Esophagus squamous epithelium (tissue), 5 donors: ENCODE measurements at regions not wholly inside any gene's neighbourhood (a gene's known extent, or its start where the extent isn't known, plus 50 kb on each side); places are given as distances from the start of the nearest gene placed in this dataset.
"Not testable (repeated sequence)": the region's sequence is repeated elsewhere in the genome, so short reads cannot be mapped to it uniquely, and the experiment has no call there.

Source experiments
- DNase-seq: peaks from one replicate; lab custom pipeline; 2025; lab: John Stamatoyannopoulos, UW
- H3K27ac ChIP-seq, 4 donors: fragments of 200-600 bp; sonication (generic); one replicate each; pipeline ENCODE4 v1.5.1; 2016 to 2019; ENCODE audit warnings: mild to moderate bottlenecking in 1 of 4
- H3K27me3 ChIP-seq, 4 donors: fragments of 200-600 bp; sonication (generic); 1 replicate in 3 of 4; 2 replicates in 1 of 4; pipeline versions ENCODE4 v1.5.1 to v1.6.0; 2017 to 2021; ENCODE audit warnings: antibody characterized with exemption in 1 of 4
- H3K36me3 ChIP-seq, 3 donors: fragments of 200-600 bp; sonication (generic); one replicate each; pipeline ENCODE4 v1.5.1; 2016 to 2019
- H3K4me1 ChIP-seq, 3 donors: fragments of 200-600 bp; sonication (generic); one replicate each; pipeline ENCODE4 v1.5.1; 2017 to 2019
- H3K4me3 ChIP-seq, 4 donors: fragments of 200-600 bp; sonication (generic); 1 replicate in 3 of 4; 2 replicates in 1 of 4; pipeline ENCODE4 v1.5.1; 2016 to 2019; ENCODE audit warnings: mild to moderate bottlenecking in 2 of 4, moderate library complexity in 1 of 4
- H3K9me3 ChIP-seq, 3 donors: fragments of 200-600 bp; sonication (generic); one replicate each; pipeline ENCODE4 v1.5.1; 2016 to 2019
- CTCF ChIP-seq, 6 experiments: fragments of 450-650 bp in 4 of 6; fragments of 200-600 bp in 2 of 6; sonication (generic) in 2 of 6; IDR thresholded peaks; one replicate each; pipeline ENCODE4 v1.5.1; 2016 to 2019; ENCODE audit warnings: antibody characterized with exemption in 6 of 6, mild to moderate bottlenecking in 4 of 6, moderate library complexity in 4 of 6
- POLR2A ChIP-seq, 4 donors: fragments of 450-650 bp; IDR thresholded peaks; one replicate each; pipeline ENCODE4 v1.6.1; 2017; ENCODE audit warnings: antibody characterized with exemption in 4 of 4, mild to moderate bottlenecking in 4 of 4, moderate library complexity in 3 of 4
- WGBS, 2 donors: methylation state at CpG; one replicate each; pipeline ENCODE4 v1.1.5; 2018; 5-methylcytosine and 5-hydroxymethylcytosine counted together
- intact Hi-C: fragments of 100-400 bp; cut with DNase I; formaldehyde crosslinking; loops from one replicate; pipeline ENCODE4 v1.15.0; 2022
- donor health status: DM: yes; HTN: yes; CAD: no.

- DNase-seq, result no peak
- no peaks in the 10 kb centered on the region for H3K27me3 ChIP-seq
- intact Hi-C loops, result no loop called here
- no peak for TF ChIP-seq CTCF (IDR thresholded peaks at IDR 0.05)
- TF ChIP-seq POLR2A (IDR thresholded peaks at IDR 0.05), result no peak
- no peaks in the 10 kb centered on the region for H3K4me1 ChIP-seq
- no peak overlapping the region for H3K4me3 ChIP-seq
- H3K36me3 ChIP-seq, result no peaks in the 10 kb centered on the region
- WGBS, 2 donors, result 59 to 65% methylated on average over 3 of the region's 3 CpGs
- peaks cover 0 to 1% (median 0%) of the 10 kb centered on the region in 3 donors for H3K9me3 ChIP-seq
- no peak overlapping the region for H3K27ac ChIP-seq
Measured at GRCh38 chr3:110006913-110007312, 669.6 kb upstream of the DPPA4 start.

- WGBS, 2 donors, result 74 to 85% methylated on average over 4 of the region's 4 CpGs
Measured at GRCh38 chr3:110015231-110015963, 678.1 kb upstream of the DPPA4 start.

GRCh38 chr3:110016235-110016815 lies 679.0 kb upstream of the DPPA4 start:
- no peak for DNase-seq

More at GRCh38 chr3:110015231-110015963, 678.1 kb upstream of the DPPA4 start:
- H3K27me3 ChIP-seq, result no peaks in the 10 kb centered on the region
- H3K4me3 ChIP-seq, result no peak overlapping the region
- TF ChIP-seq CTCF (IDR thresholded peaks at IDR 0.05), result no peak
- no peak for TF ChIP-seq POLR2A (IDR thresholded peaks at IDR 0.05)
- no peak overlapping the region for H3K27ac ChIP-seq
- DNase-seq, result no peak
- H3K9me3 ChIP-seq, result no peaks in the 10 kb centered on the region
- H3K36me3 ChIP-seq, result no peaks in the 10 kb centered on the region
- intact Hi-C loops, result no loop called here
- no peaks in the 10 kb centered on the region for H3K4me1 ChIP-seq

GRCh38 chr3:110017304-110017703 lies 680.0 kb upstream of the DPPA4 start:
- no peaks in the 10 kb centered on the region for H3K9me3 ChIP-seq
- TF ChIP-seq POLR2A (IDR thresholded peaks at IDR 0.05), result no peak
- TF ChIP-seq CTCF (IDR thresholded peaks at IDR 0.05), result no peak
- no peaks in the 10 kb centered on the region for H3K36me3 ChIP-seq
- no peak overlapping the region for H3K4me3 ChIP-seq
- DNase-seq, result no peak
- intact Hi-C loops, result no loop called here
- no peaks in the 10 kb centered on the region for H3K27me3 ChIP-seq
- no peak overlapping the region for H3K27ac ChIP-seq
- H3K4me1 ChIP-seq, result no peaks in the 10 kb centered on the region

More at GRCh38 chr3:110016235-110016815, 679.0 kb upstream of the DPPA4 start:
- Histone ChIP-seq H3K4me3 (no peak overlapping the region), H3K36me3 (no peaks in the 10 kb centered on the region), H3K27ac (no peak overlapping the region), H3K9me3 (no peaks in the 10 kb centered on the region), H3K4me1 (no peaks in the 10 kb centered on the region), H3K27me3 (no peaks in the 10 kb centered on the region)
- intact Hi-C loops, result no loop called here
- TF ChIP-seq CTCF (IDR thresholded peaks at IDR 0.05), result no peak
- TF ChIP-seq POLR2A (IDR thresholded peaks at IDR 0.05), result no peak
- 49 to 54% methylated on average over 3 of the region's 3 CpGs for WGBS, 2 donors

GRCh38 chr3:110021659-110022058 lies 684.3 kb upstream of the DPPA4 start:
- H3K9me3 ChIP-seq, result no peaks in the 10 kb centered on the region
- 20 to 58% methylated on average over 1 of the region's 1 CpG for WGBS, 2 donors
- intact Hi-C loops, result no loop called here
- no peaks in the 10 kb centered on the region for H3K4me1 ChIP-seq
- H3K27me3 ChIP-seq, result no peaks in the 10 kb centered on the region
- no peak for DNase-seq
- no peak overlapping the region for H3K27ac ChIP-seq
- no peak overlapping the region for H3K4me3 ChIP-seq
- TF ChIP-seq CTCF (IDR thresholded peaks at IDR 0.05) (no peak), POLR2A (IDR thresholded peaks at IDR 0.05) (no peak)
- no peaks in the 10 kb centered on the region for H3K36me3 ChIP-seq

- H3K36me3 ChIP-seq, H3K27me3 ChIP-seq, H3K4me1 ChIP-seq, intact Hi-C loops, H3K27ac ChIP-seq, H3K9me3 ChIP-seq, H3K4me3 ChIP-seq, DNase-seq: not testable (repeated sequence)
- 52 to 55% methylated on average over 1 of the region's 1 CpG for WGBS, 2 donors
Measured at GRCh38 chr3:110023022-110023421, 685.7 kb upstream of the DPPA4 start.
